ENCODE measurements at regions not wholly inside any gene's neighbourhood (a gene's known extent, or its start where the extent isn't known, plus 50 kb on each side); places are given as distances from the start of the nearest gene placed in this dataset.

- TF ChIP-seq CTCF (conservative IDR thresholded peaks at IDR 0.05; ENCODE audit: low read depth in 2 of 2): no peak
- no peak for TF ChIP-seq REST (IDR thresholded peaks at IDR 0.05; ENCODE audit: unreplicated experiment)
- no peak for TF ChIP-seq EZH2phosphoT487 (IDR thresholded peaks at IDR 0.05; ENCODE audit: unreplicated experiment)
- no peak for TF ChIP-seq EZH2 (IDR thresholded peaks at IDR 0.05; ENCODE audit: low read depth, unreplicated experiment)
- TF ChIP-seq ZNF331 (CRISPR knock-in tag; IDR thresholded peaks at IDR 0.05; ENCODE audit: low read depth): no peak
- no peak for TF ChIP-seq POLR2AphosphoS5 (IDR thresholded peaks at IDR 0.05; ENCODE audit: low read depth)
Measured at GRCh38 chr2:16726577-16726976, 60.9 kb upstream of the CYRIA start.

All from GM23338 (cell line).